ENCODE measurements at regions not wholly inside any gene's neighbourhood (a gene's known extent, or its start where the extent isn't known, plus 50 kb on each side); places are given as distances from the start of the nearest gene placed in this dataset.

- H3K4me1 ChIP-seq (ENCODE audit: control insufficient read depth in 3 of 3, insufficient read depth in 2 of 3, low read depth in 1 of 3, low read length in 2 of 3) = no peaks in the 10 kb centered on the region
- WGBS, 3 donors = 67 to 83% (median 77%) methylated on average over 2 of the region's 2 CpGs
- H3K4me3 ChIP-seq (ENCODE audit: low read depth in 1 of 3, low read length in 3 of 3) = no peak overlapping the region
- no peak overlapping the region for H3K27ac ChIP-seq (ENCODE audit: low read depth in 1 of 3, low read length in 2 of 3)
- no peaks in the 10 kb centered on the region for H3K36me3 ChIP-seq (ENCODE audit: control insufficient read depth in 3 of 3, insufficient read depth in 2 of 3, low read depth in 1 of 3, low read length in 3 of 3)
- H3K9me3 ChIP-seq (ENCODE audit: control insufficient read depth in 2 of 2, insufficient read depth in 1 of 2, low read depth in 1 of 2, low read length in 1 of 2) = no peaks in the 10 kb centered on the region
- no peak for DNase-seq
- FAIRE-seq = no peak
- no peaks in the 10 kb centered on the region for H3K27me3 ChIP-seq (ENCODE audit: control insufficient read depth in 3 of 3, insufficient read depth in 3 of 3, low read length in 3 of 3)
These were observed 439.5 kb downstream of the NEBL start for GRCh38 chr10:20457649-20458048.

DNA sequence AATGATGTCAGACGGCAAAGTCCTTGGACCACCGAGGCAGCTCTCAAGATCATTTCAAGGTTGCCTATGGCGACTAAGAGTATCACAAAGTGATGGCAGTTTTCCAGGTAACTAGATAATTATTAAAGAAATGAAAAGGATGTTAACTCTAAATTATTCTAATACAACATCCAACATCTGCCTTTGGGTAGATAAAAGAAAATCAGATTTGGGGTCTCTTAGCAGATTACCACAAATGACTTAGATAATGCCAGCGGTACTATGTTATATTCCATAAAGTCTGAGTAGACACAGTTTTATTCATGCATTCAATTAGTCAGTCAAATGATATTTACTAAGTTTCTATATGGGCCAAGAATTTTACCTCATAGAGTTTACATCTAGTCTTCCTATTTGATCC, 441.3 kb downstream of the NEBL start:
- no peak overlapping the region for H3K27ac ChIP-seq (ENCODE audit: low read depth in 1 of 3, low read length in 2 of 3)
- FAIRE-seq = no peak

GRCh38 chr10:20454331-20454730, 442.8 kb downstream of the NEBL start:
- no peaks in the 10 kb centered on the region for H3K27me3 ChIP-seq (ENCODE audit: control insufficient read depth in 3 of 3, insufficient read depth in 3 of 3, low read length in 3 of 3)
- FAIRE-seq (no peak), DNase-seq (no peak)
- no peaks in the 10 kb centered on the region for H3K4me1 ChIP-seq (ENCODE audit: control insufficient read depth in 3 of 3, insufficient read depth in 2 of 3, low read depth in 1 of 3, low read length in 2 of 3)
- no peak overlapping the region for H3K4me3 ChIP-seq (ENCODE audit: low read depth in 1 of 3, low read length in 3 of 3)
- no peaks in the 10 kb centered on the region for H3K36me3 ChIP-seq (ENCODE audit: control insufficient read depth in 3 of 3, insufficient read depth in 2 of 3, low read depth in 1 of 3, low read length in 3 of 3)
- H3K27ac ChIP-seq (ENCODE audit: low read depth in 1 of 3, low read length in 2 of 3) = no peak overlapping the region
- WGBS, 3 donors = 66 to 79% (median 70%) methylated on average over 5 of the region's 5 CpGs
- H3K9me3 ChIP-seq (ENCODE audit: control insufficient read depth in 2 of 2, insufficient read depth in 1 of 2, low read depth in 1 of 2, low read length in 1 of 2) = no peaks in the 10 kb centered on the region

More for the DNA sequence above, 441.3 kb downstream of the NEBL start:
- WGBS, 3 donors = 64 to 78% (median 67%) methylated on average over 4 of the region's 4 CpGs
- Histone ChIP-seq H3K4me3 (ENCODE audit: low read depth in 1 of 3, low read length in 3 of 3) (no peak overlapping the region), H3K9me3 (ENCODE audit: control insufficient read depth in 2 of 2, insufficient read depth in 1 of 2, low read depth in 1 of 2, low read length in 1 of 2) (no peaks in the 10 kb centered on the region), H3K4me1 (ENCODE audit: control insufficient read depth in 3 of 3, insufficient read depth in 2 of 3, low read depth in 1 of 3, low read length in 2 of 3) (no peaks in the 10 kb centered on the region), H3K36me3 (ENCODE audit: control insufficient read depth in 3 of 3, insufficient read depth in 2 of 3, low read depth in 1 of 3, low read length in 3 of 3) (no peaks in the 10 kb centered on the region), H3K27me3 (ENCODE audit: control insufficient read depth in 3 of 3, insufficient read depth in 3 of 3, low read length in 3 of 3) (no peaks in the 10 kb centered on the region)
- no peak for DNase-seq

- H3K4me3 ChIP-seq (ENCODE audit: low read depth in 1 of 3, low read length in 3 of 3) = no peak overlapping the region
- no peaks in the 10 kb centered on the region for H3K36me3 ChIP-seq (ENCODE audit: control insufficient read depth in 3 of 3, insufficient read depth in 2 of 3, low read depth in 1 of 3, low read length in 3 of 3)
- FAIRE-seq (no peak), DNase-seq (no peak)
- no peak overlapping the region for H3K27ac ChIP-seq (ENCODE audit: low read depth in 1 of 3, low read length in 2 of 3)
- no peaks in the 10 kb centered on the region for H3K9me3 ChIP-seq (ENCODE audit: control insufficient read depth in 2 of 2, insufficient read depth in 1 of 2, low read depth in 1 of 2, low read length in 1 of 2)
- no peaks in the 10 kb centered on the region for H3K27me3 ChIP-seq (ENCODE audit: control insufficient read depth in 3 of 3, insufficient read depth in 3 of 3, low read length in 3 of 3)
- no peaks in the 10 kb centered on the region for H3K4me1 ChIP-seq (ENCODE audit: control insufficient read depth in 3 of 3, insufficient read depth in 2 of 3, low read depth in 1 of 3, low read length in 2 of 3)
These were observed 450.4 kb downstream of the NEBL start for GRCh38 chr10:20446561-20447193.

DNA sequence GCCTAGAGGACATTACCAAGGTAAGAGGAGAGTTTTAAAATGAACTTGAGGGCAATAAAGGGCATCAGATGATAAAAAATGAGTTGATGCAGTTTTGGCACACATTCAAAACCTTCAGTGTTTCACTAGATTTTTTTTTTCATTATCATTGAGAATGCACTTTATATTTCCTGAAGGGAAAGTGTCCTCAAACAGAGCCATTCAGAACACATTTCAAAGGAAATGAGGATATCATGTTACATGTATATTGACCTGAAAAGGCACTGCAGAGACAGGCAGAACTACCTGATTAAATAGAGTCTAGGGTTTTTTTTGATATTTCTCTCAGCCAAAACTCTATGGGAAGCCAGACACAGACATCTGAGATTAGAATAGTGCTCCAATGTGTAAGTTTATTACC, 454.0 kb downstream of the NEBL start:
- Histone ChIP-seq H3K9me3 (ENCODE audit: control insufficient read depth in 2 of 2, insufficient read depth in 1 of 2, low read depth in 1 of 2, low read length in 1 of 2) (no peaks in the 10 kb centered on the region), H3K36me3 (ENCODE audit: control insufficient read depth in 3 of 3, insufficient read depth in 2 of 3, low read depth in 1 of 3, low read length in 3 of 3) (no peaks in the 10 kb centered on the region), H3K27me3 (ENCODE audit: control insufficient read depth in 3 of 3, insufficient read depth in 3 of 3, low read length in 3 of 3) (no peaks in the 10 kb centered on the region), H3K27ac (ENCODE audit: low read depth in 1 of 3, low read length in 2 of 3) (no peak overlapping the region), H3K4me1 (ENCODE audit: control insufficient read depth in 3 of 3, insufficient read depth in 2 of 3, low read depth in 1 of 3, low read length in 2 of 3) (no peaks in the 10 kb centered on the region), H3K4me3 (ENCODE audit: low read depth in 1 of 3, low read length in 3 of 3) (no peak overlapping the region)
- no peak for FAIRE-seq
- no peak for DNase-seq

- H3K27ac ChIP-seq (ENCODE audit: low read depth in 1 of 3, low read length in 2 of 3) = no peak overlapping the region
- no peak for DNase-seq
- WGBS, 3 donors = 64 to 71% (median 65%) methylated on average over 2 of the region's 2 CpGs
- no peaks in the 10 kb centered on the region for H3K4me1 ChIP-seq (ENCODE audit: control insufficient read depth in 3 of 3, insufficient read depth in 2 of 3, low read depth in 1 of 3, low read length in 2 of 3)
- H3K4me3 ChIP-seq (ENCODE audit: low read depth in 1 of 3, low read length in 3 of 3) = no peak overlapping the region
- FAIRE-seq = no peak
- H3K9me3 ChIP-seq (ENCODE audit: control insufficient read depth in 2 of 2, insufficient read depth in 1 of 2, low read depth in 1 of 2, low read length in 1 of 2) = peaks cover 0 to 14% of the 10 kb centered on the region in 2 donors
- H3K27me3 ChIP-seq (ENCODE audit: control insufficient read depth in 3 of 3, insufficient read depth in 3 of 3, low read length in 3 of 3) = no peaks in the 10 kb centered on the region
- H3K36me3 ChIP-seq (ENCODE audit: control insufficient read depth in 3 of 3, insufficient read depth in 2 of 3, low read depth in 1 of 3, low read length in 3 of 3) = no peaks in the 10 kb centered on the region
These were observed 467.4 kb downstream of the NEBL start for GRCh38 chr10:20429742-20430141.

- Histone ChIP-seq H3K9me3 (ENCODE audit: control insufficient read depth in 2 of 2, insufficient read depth in 1 of 2, low read depth in 1 of 2, low read length in 1 of 2) (peaks cover 0 to 14% of the 10 kb centered on the region in 2 donors), H3K4me3 (ENCODE audit: low read depth in 1 of 3, low read length in 3 of 3) (no peak overlapping the region), H3K27me3 (ENCODE audit: control insufficient read depth in 3 of 3, insufficient read depth in 3 of 3, low read length in 3 of 3) (no peaks in the 10 kb centered on the region), H3K36me3 (ENCODE audit: control insufficient read depth in 3 of 3, insufficient read depth in 2 of 3, low read depth in 1 of 3, low read length in 3 of 3) (no peaks in the 10 kb centered on the region), H3K4me1 (ENCODE audit: control insufficient read depth in 3 of 3, insufficient read depth in 2 of 3, low read depth in 1 of 3, low read length in 2 of 3) (no peaks in the 10 kb centered on the region), H3K27ac (ENCODE audit: low read depth in 1 of 3, low read length in 2 of 3) (no peak overlapping the region)
- FAIRE-seq = no peak
- no peak for DNase-seq
- 69 to 82% (median 80%) methylated on average over 1 of the region's 1 CpG for WGBS, 3 donors
These were observed 469.3 kb downstream of the NEBL start for GRCh38 chr10:20427821-20428220.

DNA sequence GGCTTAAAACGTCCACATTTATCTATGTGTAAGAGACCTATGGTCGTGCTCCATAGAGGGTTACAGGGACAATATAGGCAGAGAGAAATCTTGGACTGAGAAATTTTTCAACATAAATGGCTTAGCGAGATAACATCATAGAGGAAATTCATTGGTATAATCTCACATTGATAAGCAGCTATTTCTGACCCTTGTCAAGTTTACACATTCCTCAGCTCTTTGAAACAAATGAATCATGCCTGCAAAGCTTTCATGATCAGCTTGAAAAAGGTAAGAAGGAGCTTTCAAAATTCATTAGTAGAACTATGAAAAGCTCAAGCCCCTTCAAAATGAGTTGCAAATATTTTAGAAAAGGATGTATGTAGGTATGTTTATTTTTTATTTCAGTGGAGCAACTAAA, 478.8 kb downstream of the NEBL start:
- Histone ChIP-seq H3K36me3 (ENCODE audit: control insufficient read depth in 3 of 3, insufficient read depth in 2 of 3, low read depth in 1 of 3, low read length in 3 of 3) (no peaks in the 10 kb centered on the region), H3K4me3 (ENCODE audit: low read depth in 1 of 3, low read length in 3 of 3) (no peak overlapping the region), H3K27ac (ENCODE audit: low read depth in 1 of 3, low read length in 2 of 3) (no peak overlapping the region), H3K4me1 (ENCODE audit: control insufficient read depth in 3 of 3, insufficient read depth in 2 of 3, low read depth in 1 of 3, low read length in 2 of 3) (no peaks in the 10 kb centered on the region), H3K27me3 (ENCODE audit: control insufficient read depth in 3 of 3, insufficient read depth in 3 of 3, low read length in 3 of 3) (no peaks in the 10 kb centered on the region), H3K9me3 (ENCODE audit: control insufficient read depth in 2 of 2, insufficient read depth in 1 of 2, low read depth in 1 of 2, low read length in 1 of 2) (no peaks in the 10 kb centered on the region)
- no peak for DNase-seq
- WGBS, 3 donors = 9 to 35% (median 16%) methylated on average over 3 of the region's 3 CpGs
- FAIRE-seq = no peak

GRCh38 chr10:20417791-20418190, 479.3 kb downstream of the NEBL start:
- H3K27me3 ChIP-seq (ENCODE audit: control insufficient read depth in 3 of 3, insufficient read depth in 3 of 3, low read length in 3 of 3) = no peaks in the 10 kb centered on the region
- whole genome bisulfite sequencing, 3 donors = 72 to 90% (median 72%) methylated on average over 3 of the region's 3 CpGs
- no peak for FAIRE-seq
- no peak for DNase-seq
- no peaks in the 10 kb centered on the region for H3K4me1 ChIP-seq (ENCODE audit: control insufficient read depth in 3 of 3, insufficient read depth in 2 of 3, low read depth in 1 of 3, low read length in 2 of 3)
- H3K9me3 ChIP-seq (ENCODE audit: control insufficient read depth in 2 of 2, insufficient read depth in 1 of 2, low read depth in 1 of 2, low read length in 1 of 2) = no peaks in the 10 kb centered on the region
- H3K4me3 ChIP-seq (ENCODE audit: low read depth in 1 of 3, low read length in 3 of 3) = no peak overlapping the region
- H3K27ac ChIP-seq (ENCODE audit: low read depth in 1 of 3, low read length in 2 of 3) = no peak overlapping the region
- H3K36me3 ChIP-seq (ENCODE audit: control insufficient read depth in 3 of 3, insufficient read depth in 2 of 3, low read depth in 1 of 3, low read length in 3 of 3) = no peaks in the 10 kb centered on the region
